GM21529 (cell line): ENCODE measurements at regions not wholly inside any gene's neighbourhood (a gene's known extent, or its start where the extent isn't known, plus 50 kb on each side); places are given as distances from the start of the nearest gene placed in this dataset.

Experiments used
- ATAC-seq: cut with Tn5 transposase; IDR thresholded peaks from one replicate; pipeline ENCODE4 v1.9.1; 2021; ENCODE audit not compliant: unreplicated experiment

DNA sequence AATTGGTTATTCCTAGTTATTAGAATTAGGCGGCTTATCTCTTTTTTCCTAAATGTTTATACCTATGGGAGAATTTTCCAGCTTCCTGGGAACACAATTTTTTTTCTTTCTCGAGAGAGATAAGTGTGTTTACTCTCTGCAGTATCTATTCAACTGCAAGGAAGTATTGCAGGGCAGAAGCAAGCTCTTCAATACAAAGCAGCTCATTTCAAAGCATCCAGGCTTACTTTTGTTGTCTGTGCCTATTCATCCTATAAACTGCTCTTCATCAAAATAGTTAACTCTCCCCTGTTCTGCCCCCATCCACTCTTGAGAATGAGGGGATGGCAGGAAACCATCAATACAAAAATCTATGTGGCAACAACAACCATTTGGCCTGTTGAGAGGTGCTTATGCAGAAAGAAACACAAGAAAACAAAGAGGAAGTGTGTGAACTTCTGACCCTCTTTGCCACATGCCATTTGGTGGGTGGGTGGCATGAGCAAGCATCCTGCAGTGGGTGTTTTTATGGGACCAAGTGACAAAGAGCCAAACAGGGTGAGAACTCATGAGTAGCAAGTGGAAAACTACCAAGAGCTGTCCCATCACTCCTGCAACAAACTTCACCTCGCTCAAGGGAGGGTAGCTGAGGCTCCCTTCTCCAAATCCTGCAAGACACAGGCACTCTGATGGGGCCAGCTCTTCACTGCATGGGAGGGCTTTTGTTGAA, 50.6 kb upstream of the MRPS6 start:
- ATAC-seq = no peak

DNA sequence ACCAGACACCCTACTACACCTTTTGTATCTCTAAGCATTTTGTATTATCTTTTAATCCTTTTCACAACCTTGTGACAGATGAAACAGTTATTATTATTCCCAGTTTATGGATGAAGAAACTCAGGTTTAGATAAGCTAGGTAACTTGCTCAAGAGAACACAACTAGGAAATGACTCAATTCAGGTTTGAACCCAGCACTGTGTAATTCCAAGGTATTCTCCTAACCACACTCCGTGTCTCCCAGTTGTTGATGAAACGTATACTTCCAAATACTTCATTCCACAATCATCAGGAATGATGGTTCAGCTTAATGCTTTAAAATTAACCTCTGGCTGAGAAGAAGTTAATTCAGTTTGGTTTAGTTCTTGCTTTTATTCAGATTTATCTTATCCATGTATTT, 51.7 kb upstream of the MRPS6 start:
- no peak for ATAC-seq

DNA sequence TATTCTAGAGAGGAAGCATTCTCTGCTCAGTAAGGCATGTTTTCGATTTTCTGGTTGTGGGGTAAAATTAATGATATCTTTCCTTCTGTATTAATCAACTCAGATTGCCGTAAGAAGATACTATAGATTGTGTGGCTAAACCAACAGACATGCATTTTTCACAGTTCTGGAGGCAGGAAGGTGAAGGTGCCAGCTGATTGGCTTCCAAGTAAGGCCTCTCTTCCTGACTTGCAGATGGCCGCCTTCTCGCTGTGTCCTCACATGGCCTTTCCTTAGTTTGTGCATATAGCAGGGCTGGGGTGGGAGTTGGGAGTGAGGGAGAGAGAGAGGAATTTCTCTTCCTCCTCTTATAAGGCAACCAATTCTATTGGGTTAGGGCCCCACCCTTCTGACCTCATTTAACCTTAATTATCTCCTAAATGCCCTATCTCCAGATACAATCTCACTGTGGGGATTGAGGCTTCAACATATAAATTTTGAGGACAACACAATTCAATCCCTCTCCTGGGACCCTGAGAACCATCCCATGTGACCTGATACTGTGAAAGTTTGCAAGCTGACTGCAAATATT, 52.3 kb upstream of the MRPS6 start:
- no peak for ATAC-seq

DNA sequence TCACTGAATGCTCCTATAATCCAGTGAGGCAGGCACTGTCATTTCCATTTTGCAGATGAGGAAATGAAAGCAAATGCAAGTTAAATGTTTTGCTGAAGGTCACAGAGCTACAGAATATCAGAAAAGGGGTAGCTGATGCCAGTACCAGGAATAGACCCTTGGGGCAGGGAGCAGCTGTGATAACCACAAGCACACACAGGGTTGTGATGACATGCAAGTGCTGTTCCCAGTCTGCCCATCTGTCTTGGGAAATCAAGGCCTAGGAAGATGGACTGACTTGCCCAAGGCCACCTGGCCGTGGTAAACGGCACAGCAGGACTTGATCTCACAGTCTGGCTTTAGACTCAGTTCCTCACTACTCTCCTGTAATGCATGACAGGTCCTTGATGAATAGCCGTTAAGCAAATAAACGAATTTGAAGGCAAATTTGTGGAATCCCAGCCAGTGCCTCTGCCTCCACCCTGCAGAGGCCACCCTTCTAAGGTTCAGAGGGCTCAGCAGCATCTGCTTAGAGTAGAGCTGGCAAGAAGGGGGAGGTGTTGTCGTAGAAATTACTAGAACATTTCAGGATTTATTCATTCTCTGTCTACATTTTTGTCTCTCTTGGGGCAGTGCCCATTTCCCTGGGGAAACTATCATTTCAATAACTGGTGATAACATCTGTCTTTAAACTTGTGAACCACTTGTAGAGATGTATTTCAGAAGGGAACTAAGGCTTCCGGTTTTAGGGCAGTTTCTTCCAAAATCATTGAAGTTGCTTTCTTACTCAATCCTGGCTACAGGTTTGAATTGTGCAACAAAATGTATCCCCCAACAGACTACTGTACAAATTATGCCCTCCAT, 53.2 kb upstream of the MRPS6 start:
- ATAC-seq = peak; percentile 47

DNA sequence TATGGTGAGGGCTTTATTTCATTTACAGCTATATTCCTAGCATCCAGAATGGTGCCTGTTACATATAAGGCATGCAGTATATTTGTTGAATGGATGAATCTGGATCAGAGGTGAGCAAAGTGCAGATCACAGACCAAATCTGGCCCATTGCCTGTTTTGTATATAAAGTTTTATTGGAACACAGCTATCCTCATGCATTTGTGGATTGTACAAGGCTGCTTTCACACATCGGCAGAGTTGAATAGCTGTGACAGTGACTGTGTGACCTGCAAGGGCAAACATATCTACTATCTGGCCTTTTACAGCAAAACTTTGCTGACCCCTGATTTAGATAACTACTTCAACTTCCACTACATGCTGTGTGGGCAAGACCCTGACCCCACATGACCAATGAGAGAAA, 54.0 kb upstream of the MRPS6 start:
- no peak for ATAC-seq

DNA sequence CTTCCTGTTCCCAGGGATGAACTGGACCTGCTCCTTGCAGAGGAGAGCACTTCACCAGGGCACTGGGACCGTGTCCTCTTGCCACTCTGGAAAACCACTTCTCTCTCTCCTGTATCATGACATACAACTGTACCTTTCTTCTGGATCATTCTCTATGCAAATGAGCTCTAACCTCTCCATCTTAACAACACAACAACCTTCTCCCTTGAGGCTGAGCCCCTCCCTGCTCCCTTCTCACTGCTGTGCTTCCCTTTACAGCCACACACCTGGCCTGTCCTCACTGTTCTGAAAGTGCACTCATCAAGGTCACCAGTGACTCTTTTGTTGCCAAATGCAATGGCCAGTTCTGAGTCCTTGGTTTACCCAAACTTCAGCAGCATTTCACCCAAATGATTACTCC, 54.5 kb upstream of the MRPS6 start:
- ATAC-seq = peak; percentile 32

DNA sequence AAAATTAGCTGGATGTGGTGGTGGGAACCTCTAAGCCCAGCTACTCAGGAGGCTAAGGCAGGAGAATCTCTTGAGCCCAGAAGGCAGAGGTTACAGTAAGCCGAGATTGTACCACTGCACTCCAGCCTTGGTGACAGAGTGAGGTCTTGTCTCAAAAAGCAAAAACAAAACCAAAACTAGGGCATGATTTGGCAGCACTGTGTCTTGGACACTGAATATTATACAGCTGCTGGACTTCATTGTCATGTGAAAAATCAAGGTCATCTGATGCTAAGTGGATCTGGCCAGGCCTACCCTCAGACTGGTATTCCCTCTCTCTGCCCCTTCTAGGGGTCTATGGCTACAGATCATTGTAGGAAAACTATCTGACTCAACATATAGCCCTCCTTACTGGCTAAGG, 55.2 kb upstream of the MRPS6 start:
- no peak for ATAC-seq

DNA sequence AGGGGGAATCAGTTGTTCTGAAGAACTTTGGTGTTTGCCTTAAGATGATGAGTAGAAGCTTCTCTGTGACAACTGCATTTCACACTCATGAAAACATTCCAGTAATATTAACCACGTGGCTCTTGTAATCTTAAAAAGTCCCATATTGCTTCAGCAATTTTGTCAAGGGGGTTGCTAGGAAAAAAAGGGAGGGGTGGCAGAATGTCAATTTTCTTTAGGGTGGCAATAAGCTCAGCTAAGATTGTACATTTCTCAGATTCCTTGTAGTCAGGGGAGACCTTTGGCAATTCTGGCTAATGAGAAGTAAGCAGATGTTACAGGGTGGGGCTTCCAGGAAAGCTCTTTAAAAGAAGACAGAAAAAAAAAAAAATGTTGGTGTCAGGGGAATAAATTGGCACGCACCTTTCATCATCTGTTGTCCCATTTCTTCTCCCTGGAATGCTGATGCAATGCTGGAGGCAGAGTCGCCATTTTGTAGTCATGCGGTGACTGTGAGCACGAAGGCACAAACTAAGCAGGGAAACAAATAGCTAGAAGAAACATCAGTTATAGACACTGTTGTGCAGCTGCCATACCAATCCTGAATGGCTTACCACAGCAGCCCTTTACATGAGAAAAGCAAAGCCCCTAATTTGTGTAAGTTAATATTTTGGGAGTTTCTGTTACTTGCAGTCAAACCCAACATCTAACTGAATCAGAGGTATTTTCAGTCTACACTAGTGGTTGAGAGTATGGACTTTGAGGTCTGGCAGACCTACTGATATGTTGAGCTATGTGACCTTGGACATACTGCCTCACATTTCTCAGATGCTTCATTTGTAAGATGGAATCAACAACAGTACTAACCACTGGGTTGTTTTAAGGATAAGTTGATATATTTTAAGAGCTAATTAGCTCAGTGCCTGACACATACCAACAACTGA, 56.1 kb upstream of the MRPS6 start:
- ATAC-seq = no peak

DNA sequence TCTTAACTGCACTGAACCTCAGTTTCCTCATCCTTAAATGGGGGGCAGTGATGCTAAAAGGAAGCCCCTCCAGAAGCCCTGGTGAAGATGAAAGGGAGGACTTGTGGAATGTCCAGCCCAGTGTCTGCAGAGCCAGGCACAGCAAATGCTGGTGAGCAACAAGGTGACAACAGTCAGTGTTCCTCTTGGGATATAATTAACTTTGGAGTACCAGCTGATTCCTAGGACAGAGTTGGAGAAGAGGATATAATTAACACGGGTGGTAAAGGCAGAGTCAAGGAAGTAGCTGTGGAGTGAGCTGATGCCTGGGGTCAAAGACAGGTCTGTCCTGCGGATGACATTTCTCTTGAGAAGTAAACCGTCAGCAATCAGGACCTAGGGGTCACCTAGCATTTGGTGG, 60.7 kb upstream of the MRPS6 start:
- ATAC-seq = no peak

DNA sequence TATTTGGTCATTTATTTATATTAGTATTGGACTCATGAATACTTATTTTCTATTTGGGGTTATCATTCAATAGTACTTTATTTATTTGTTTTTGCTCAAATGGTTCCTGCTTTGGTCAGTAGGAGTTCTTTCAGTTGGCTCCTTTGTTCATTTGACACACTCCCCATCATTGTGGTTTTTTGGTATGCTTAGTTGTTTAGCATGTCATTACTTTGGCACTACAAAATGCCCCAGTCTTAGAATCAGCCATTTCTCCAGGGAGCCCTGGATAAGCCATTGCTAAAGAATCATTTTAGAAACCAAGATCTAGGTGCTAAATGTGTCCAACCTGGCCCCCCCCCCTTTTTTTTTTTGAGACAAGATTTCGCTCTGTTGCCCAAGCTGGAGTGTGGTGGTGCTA, 61.7 kb upstream of the MRPS6 start:
- no peak for ATAC-seq

DNA sequence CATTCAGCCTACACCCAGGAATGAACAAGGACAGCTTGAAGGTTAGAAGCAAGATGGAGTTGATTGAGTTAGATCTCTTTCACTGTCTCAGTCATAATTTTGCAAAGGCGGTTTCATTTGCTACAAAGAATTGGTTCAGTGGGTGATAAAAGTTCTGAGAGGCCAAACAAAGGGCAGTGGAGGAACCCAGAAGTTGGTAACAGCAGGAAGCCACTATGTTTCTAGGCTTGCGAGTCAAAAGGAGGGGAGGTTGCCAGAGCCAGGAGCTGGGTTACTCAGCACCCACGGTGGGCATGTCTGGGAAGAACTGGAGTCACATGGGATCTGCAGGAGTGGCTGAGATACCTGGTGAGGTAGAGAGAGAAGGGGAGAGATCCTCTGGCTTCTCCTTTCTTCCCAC, 64.2 kb upstream of the MRPS6 start:
- no peak for ATAC-seq

DNA sequence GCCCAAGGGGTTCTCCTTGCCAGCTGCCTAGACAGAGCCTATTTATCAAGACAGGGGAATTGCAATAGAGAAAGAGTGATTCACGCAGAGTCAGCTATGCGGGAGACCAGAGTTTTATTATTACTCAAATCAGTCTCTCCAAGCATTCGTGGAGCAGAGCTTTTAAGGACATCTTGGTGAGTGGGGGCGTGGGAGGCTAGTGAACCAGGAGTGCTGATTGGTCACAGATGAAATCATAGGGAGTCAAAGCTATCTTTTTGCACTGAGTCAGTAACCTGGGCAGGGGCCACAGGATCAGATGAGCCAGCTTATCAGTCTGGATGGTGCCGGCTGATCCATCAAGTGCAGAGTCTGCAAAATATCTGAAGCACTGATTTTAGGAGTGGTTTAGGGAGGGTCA, 64.8 kb upstream of the MRPS6 start:
- no peak for ATAC-seq

DNA sequence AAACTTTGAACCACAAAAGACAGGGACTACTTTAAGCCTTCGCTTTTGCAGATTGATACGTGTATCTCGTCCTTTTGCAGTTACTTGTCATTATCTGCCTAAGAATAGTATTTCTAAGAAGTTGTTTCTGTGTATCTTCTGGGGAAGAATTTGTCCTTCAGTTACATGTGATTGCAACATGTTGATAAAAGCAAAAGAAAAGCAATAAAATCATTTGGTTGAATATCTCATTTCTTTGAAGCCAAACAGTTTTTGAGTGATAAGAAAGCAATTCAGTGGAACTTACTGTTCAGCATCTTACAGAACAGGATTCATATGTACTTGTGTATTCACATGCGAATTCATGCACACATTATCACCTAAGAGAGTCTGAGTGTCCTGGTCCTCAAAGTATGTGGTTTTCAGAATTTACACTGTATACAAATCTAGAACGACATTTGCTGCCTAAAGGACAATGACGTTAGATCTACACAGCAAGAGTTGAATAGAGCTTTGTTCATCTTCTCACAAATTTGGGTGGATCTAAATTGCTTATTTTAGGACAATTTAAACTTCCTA, 66.7 kb upstream of the MRPS6 start:
- ATAC-seq = no peak

DNA sequence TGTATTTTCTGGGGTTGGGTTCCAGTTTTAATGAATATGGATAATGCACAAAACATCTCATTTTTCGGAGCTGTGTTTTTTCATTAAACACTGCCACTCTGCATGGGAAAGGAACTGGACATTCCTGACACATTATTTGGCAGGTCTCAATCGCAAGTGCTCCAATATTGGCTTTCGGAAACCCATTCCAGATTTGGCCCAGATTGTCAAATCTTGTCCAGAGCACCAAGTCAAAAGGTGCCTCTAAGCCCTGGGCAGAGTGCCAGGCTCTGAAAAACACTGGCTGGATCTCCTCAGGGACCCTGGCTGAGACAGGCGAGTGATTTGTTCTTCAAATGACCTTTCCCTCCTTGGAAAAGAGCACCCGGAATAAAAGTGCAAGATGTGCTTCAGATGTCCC, 68.4 kb upstream of the MRPS6 start:
- ATAC-seq = no peak

DNA sequence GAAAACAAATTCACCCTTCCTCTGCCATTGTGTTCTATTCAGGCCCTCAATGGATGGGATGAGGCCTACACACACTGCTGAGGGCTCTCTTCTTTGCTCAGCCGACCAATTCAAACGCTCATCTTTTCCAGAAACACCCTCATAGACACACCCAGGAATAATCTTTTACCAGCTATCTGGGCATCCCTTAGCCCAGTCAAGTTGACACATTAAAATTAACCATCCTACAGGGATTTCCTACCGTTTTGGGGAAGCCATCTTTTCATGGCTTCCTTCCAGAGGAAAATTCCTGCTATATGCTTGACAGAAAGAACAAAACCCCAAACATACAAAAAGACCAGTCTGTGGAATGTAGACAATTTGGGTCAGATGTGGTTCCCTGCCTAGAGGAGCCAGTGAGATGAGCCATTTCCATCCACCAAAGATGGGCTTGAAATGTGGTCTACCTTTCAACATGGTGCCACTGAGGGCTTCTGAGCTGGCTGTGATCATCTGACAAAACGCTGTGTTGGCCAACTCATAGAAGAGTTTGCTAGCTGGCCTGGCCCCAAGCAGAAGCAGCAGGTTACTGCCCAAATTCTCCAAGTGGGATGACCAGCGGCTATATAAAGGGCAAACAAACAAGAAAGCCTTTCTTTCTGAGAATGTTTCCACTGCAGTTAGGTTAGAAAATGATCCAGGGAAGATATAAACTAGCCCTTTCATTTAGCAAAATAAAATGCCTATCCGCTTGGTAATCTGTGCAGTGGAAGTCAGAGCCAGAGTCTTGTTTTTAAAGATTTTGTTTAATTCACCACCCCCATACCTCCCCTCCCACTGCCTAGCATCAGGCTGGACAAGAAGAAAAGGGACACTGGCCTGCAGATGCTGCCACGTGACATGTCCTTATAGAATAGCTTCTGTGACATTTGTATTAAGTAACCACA, 69.1 kb upstream of the MRPS6 start:
- ATAC-seq = no peak

DNA sequence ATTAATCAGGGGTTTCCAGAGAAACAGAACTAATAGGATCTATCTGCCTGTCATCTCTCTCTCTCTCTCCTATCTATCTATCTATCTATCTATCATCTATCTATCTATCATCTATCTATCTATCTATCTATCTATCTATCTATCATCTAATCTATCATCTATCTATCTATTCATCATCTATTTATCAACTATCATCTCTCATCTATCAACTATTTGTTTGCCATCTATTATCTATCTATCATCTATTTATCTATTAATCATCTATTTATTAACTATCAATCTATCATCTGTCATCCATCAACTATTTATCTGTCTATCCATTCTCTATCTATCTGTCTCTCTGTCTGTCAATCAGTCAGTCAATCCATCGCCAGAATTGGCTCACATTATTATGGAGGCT, 70.0 kb upstream of the MRPS6 start:
- no peak for ATAC-seq

DNA sequence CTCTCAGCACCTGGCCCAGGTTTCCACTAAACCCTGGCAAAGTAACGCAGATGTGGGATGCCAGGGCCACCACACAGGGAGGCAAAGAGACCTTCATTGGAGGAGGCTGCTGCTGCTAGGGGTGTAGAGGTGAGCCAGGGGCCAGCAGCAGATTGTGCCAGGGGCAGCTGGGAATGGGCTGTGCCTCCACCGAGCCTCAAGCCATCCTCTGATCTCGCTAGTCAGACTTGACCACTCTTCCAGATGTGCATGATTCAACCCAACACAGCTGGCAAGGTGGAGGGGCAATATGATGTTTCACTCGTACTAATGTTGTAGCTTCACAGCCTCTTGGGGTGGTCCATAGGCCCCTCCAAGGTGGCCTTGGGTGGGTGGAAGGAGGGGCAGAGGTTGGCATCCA, 73.0 kb upstream of the MRPS6 start:
- no peak for ATAC-seq

DNA sequence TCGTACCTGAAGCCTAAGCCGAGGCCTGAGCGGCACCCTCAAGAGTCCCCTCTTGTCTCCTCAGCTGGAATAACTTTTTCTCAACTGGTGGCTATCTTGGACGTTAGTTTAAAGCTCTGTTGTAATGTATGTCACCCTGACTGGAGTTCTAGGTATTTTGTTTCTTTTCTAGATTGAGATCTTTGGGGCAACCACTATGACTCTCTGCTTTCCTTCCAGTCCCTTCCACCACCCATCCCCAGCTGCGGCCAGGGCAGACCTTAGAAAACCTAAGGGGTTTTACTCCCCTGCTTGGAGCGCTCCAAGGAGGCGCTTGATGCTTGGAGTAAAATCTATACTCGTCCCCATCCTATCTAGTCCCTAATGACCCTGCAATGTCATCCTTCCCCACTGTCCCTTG, 74.6 kb upstream of the MRPS6 start:
- ATAC-seq = no peak

DNA sequence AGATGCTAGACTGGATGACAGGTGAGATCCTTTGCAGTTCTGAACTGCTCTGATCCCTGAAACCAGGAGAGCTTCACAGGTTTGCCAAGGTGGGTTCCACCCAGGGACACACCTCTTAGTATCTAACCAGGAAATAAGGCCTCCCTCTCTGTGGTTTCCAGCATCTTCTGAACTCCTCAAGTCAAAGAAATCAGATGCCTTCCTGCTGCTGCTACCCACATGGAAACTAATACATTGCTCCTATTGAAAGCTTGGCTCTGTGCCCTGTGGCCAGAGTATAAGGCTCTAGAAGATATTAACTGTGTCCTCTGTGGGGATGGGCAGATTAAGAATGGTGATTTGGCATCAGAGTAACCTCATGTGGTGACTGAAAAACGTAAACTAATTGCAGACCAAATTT, 75.0 kb upstream of the MRPS6 start:
- ATAC-seq = no peak

DNA sequence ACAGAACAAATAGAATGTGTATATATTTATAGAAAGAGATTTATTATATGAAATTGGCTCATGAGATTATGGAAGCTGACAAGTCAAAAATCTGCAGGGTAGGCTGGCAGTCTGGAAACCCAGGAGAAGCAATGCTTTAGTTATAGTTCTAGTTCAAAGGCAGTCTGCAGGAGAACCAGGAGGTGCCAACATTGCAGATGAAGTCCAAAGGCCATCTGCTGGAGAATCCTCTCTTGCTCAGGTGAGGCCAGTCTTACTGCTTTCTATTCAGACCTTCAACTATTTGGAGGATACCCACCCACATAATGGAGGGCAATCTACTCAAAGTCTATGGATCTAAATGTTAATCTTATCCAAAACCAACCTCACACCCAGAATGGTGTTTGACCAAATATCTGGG, 75.9 kb upstream of the MRPS6 start:
- no peak for ATAC-seq
